Hematopoietic multipotent progenitor cell treated with erythropoietin and hydrocortisone succinate and interleukin-3 and kit ligand, for 4 days (in vitro differentiated cells): ENCODE measurements at regions not wholly inside any gene's neighbourhood (a gene's known extent, or its start where the extent isn't known, plus 50 kb on each side); places are given as distances from the start of the nearest gene placed in this dataset.

ENCODE experiments used
- DNase-seq: peaks from one replicate; pipeline ENCODE4 v3.0.0-alpha.2; 2015

GRCh38 chr4:23660865-23661264, 229.0 kb downstream of the PPARGC1A start:
- no peak for DNase-seq

GRCh38 chr4:23654791-23655190, 235.1 kb downstream of the PPARGC1A start:
- no peak for DNase-seq

- DNase-seq = no peak
Observed at GRCh38 chr4:23648854-23649596, 240.8 kb downstream of the PPARGC1A start.

- no peak for DNase-seq
Observed at GRCh38 chr4:23635468-23635867, 254.4 kb downstream of the PPARGC1A start.

- no peak for DNase-seq
Observed at GRCh38 chr4:23631255-23631950, 258.4 kb downstream of the PPARGC1A start.

GRCh38 chr4:23630110-23630509, 259.7 kb downstream of the PPARGC1A start:
- no peak for DNase-seq

- no peak for DNase-seq
Observed at GRCh38 chr4:23629421-23629820, 260.4 kb downstream of the PPARGC1A start.

- peak; percentile 60 for DNase-seq
Observed at GRCh38 chr4:23614284-23614892, 275.5 kb downstream of the PPARGC1A start.

- DNase-seq = no peak
Observed at GRCh38 chr4:23613782-23614181, 276.1 kb downstream of the PPARGC1A start.

- DNase-seq = no peak
Observed at GRCh38 chr4:23602720-23603119, 287.1 kb downstream of the PPARGC1A start.

GRCh38 chr4:23594125-23594524, 295.7 kb downstream of the PPARGC1A start:
- no peak for DNase-seq

- no peak for DNase-seq
Observed at GRCh38 chr4:23590431-23590830, 299.4 kb downstream of the PPARGC1A start.

- DNase-seq = no peak
Observed at GRCh38 chr4:23584024-23584423, 305.8 kb downstream of the PPARGC1A start.

- no peak for DNase-seq
Observed at GRCh38 chr4:23582671-23583070, 307.2 kb downstream of the PPARGC1A start.

GRCh38 chr4:23579166-23579565, 310.7 kb downstream of the PPARGC1A start:
- DNase-seq = no peak

- DNase-seq = no peak
Observed at GRCh38 chr4:23577398-23577797, 312.4 kb downstream of the PPARGC1A start.

- no peak for DNase-seq
Observed at GRCh38 chr4:23572382-23572781, 317.5 kb downstream of the PPARGC1A start.

GRCh38 chr4:23567338-23567737, 322.5 kb downstream of the PPARGC1A start:
- DNase-seq = no peak

GRCh38 chr4:23560748-23561147, 329.1 kb downstream of the PPARGC1A start:
- DNase-seq = no peak

GRCh38 chr4:23558101-23558500, 331.7 kb downstream of the PPARGC1A start:
- no peak for DNase-seq

GRCh38 chr4:23547601-23548000, 342.2 kb downstream of the PPARGC1A start:
- no peak for DNase-seq

GRCh38 chr4:23547096-23547495, 342.8 kb downstream of the PPARGC1A start:
- no peak for DNase-seq

- no peak for DNase-seq
Observed at GRCh38 chr4:23539969-23540569, 349.8 kb downstream of the PPARGC1A start.

- DNase-seq = no peak
Observed at GRCh38 chr4:23533859-23534258, 356.0 kb downstream of the PPARGC1A start.
